ENCODE measurements at regions not wholly inside any gene's neighbourhood (a gene's known extent, or its start where the extent isn't known, plus 50 kb on each side); places are given as distances from the start of the nearest gene placed in this dataset.

DNA sequence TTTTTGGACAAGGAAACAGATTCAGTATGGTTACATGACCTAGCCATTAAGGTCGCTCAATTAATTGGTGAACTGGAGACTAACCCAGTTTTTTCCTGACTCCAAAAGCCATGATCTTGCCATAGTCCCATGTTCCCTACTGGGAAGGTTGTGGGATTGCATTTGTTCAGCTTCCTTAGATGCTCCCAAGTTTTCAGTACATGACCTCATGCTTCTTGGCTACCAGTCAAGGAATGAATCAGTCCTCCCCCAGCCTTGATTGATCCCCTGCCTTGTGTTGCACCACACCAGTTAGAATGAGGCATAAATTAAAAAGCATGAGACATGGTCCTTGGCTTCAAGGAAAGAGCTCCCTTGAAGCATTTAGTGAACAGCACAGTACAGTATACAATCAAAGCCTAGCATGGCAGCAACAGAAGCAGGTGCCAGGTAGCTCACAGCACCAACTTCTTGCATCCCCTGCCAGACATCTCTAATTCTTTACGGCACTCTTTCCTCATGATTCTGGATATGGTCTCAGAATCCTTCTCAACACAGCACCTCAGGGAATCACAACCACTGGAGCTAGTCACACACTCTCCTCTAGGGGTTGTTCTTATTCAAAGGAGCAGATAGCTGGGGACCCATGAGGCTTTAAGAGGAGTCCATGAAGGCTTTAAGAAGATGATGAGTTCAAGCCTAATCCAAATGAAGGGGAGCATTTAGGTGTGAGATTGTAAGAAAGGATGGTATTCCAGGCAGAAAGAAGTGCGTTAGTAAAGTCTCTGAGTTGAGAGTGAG, 295.5 kb upstream of the CLINT1 start:
- Histone ChIP-seq H3K4me2 (no peak overlapping the region), H3K9me3 (replicated peaks in 1 of 11) (peaks cover 0 to 22% (median 7%) of the 10 kb centered on the region in 11 experiments; a peak in 6 of 22 replicates), H3K27me3 (no peaks in the 10 kb centered on the region), H4K20me1 (no peaks in the 10 kb centered on the region), H3K4me3 (no peak overlapping the region), H3K27ac (no peak overlapping the region), H3K9ac (no peak overlapping the region), H3K36me3 (no peaks in the 10 kb centered on the region), H3K4me1 (peaks cover 0 to 31% (median 20%) of the 10 kb centered on the region in 10 experiments; a peak in 14 of 20 replicates)
- no peak for TF ChIP-seq Cebpa-rat (IDR thresholded peaks at IDR 0.05)

DNA sequence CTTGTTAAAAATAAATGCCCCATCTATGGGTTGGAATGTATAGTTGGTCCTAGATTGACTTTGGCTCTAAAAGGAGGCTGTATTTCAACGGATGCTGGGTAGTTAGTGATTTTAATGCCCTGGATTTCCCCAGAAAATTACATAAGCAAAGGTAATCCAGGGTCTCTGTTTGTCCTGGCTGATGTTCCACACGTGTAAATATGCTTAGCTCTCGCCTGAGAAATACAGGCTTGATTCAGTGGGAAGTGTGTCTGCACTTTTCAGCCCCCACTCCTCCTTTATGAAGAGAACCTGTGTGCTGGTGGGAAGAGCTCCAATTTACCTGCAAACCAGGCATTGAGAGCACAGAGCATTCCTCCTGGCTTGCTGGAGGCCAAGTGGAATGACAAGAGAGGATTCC, 294.6 kb upstream of the CLINT1 start:
- Histone ChIP-seq H3K4me3 (no peak overlapping the region), H3K9me3 (replicated peaks in 1 of 11) (peaks cover 0 to 22% (median 7%) of the 10 kb centered on the region in 11 experiments; a peak in 6 of 22 replicates), H3K36me3 (no peaks in the 10 kb centered on the region), H3K4me1 (peaks cover 0 to 33% (median 20%) of the 10 kb centered on the region in 10 experiments; a peak in 14 of 20 replicates), H3K9ac (no peak overlapping the region), H3K27ac (no peak overlapping the region), H3K4me2 (no peak overlapping the region), H3K27me3 (no peaks in the 10 kb centered on the region), H4K20me1 (no peaks in the 10 kb centered on the region)
- TF ChIP-seq Cebpa-rat (IDR thresholded peaks at IDR 0.05), result no peak

DNA sequence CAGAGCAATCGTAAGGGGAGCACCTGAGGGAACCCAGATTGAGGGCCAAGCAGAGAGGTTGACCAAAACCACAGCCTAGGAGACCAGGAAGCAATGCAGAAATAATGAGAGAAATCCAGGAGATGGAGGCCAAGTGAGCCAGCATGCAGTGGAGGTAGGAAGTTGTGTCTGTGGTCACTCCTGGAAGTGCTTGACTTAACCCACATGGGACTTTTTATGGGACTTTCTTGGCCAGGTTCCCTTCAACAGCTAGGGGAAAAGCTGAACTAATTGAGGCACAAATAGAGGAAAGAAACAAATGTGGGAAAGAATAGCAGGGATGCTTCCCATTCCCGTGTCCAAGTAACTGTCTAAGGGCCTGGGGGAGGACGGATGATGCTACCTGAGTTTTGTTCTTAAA, 293.2 kb upstream of the CLINT1 start:
- Histone ChIP-seq H3K36me3 (no peaks in the 10 kb centered on the region), H3K4me1 (peaks cover 0 to 33% (median 20%) of the 10 kb centered on the region in 10 experiments; a peak in 14 of 20 replicates), H3K9ac (no peak overlapping the region), H4K20me1 (no peaks in the 10 kb centered on the region), H3K27me3 (no peaks in the 10 kb centered on the region), H3K4me3 (no peak overlapping the region), H3K4me2 (no peak overlapping the region), H3K27ac (no peak overlapping the region), H3K9me3 (replicated peaks in 1 of 11) (peaks cover 0 to 24% (median 7%) of the 10 kb centered on the region in 11 experiments; a peak in 6 of 22 replicates)
- no peak for TF ChIP-seq Cebpa-rat (IDR thresholded peaks at IDR 0.05)

DNA sequence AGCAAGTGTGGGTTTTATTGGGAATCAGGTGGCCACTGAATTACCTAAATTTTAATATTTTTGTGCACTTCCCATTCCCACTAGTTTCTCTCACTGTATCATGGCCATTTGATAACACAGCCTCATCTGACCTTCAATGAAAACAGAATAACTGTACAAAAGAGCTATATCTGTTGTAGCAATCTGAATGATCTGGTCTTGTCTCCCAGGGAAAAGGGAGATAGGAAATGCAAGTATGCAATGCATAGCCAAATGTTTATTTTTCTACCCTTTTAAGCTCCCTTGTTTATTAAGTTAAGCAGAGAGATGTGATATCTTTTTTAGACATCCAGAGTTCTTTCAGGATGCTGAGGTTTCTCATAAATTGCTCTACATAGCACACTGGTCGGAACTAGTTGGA, 288.3 kb upstream of the CLINT1 start:
- Histone ChIP-seq H3K9me3 (replicated peaks in 1 of 11) (peaks cover 0 to 14% (median 0%) of the 10 kb centered on the region in 11 experiments; a peak in 4 of 22 replicates), H3K4me3 (no peak overlapping the region), H3K4me1 (peaks cover 0 to 30% (median 23%) of the 10 kb centered on the region in 10 experiments; a peak in 14 of 20 replicates), H3K4me2 (no peak overlapping the region), H3K27ac (no peak overlapping the region), H3K36me3 (no peaks in the 10 kb centered on the region), H3K27me3 (no peaks in the 10 kb centered on the region), H4K20me1 (no peaks in the 10 kb centered on the region), H3K9ac (no peak overlapping the region)
- TF ChIP-seq Cebpa-rat (IDR thresholded peaks at IDR 0.05), result no peak

DNA sequence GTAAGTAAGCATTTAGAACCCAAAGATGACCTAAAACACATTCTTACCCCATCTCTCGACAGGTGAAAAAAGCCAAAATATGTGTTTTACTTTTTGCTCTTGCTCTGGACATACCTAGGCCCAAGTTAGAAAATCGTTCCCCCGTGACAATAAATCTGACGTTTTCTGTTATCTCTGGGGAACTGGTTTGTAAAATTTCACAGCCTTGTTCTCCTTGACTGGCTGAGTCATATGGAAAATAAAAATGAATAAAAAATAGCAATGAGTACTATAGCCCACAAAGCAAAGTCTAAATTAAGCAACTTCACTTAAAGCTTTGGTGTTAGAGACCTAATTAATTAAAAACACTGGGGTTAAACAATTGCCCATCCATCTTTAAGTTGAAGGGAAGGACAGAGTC, 286.9 kb upstream of the CLINT1 start:
- no peak for TF ChIP-seq Cebpa-rat (IDR thresholded peaks at IDR 0.05)
- no peak overlapping the region for H3K9ac ChIP-seq
- 0 out of 22 replicates have a peak overlapping the region, but pooled peaks of 1 of the 11 experiments have one; percentile 9 for H3K27ac ChIP-seq
- peak overlapping the region in 9 of 11 experiments; percentile 9 to 70 (median 54); a peak in 16 of 22 replicates for H3K4me2 ChIP-seq
- H4K20me1 ChIP-seq, result no peaks in the 10 kb centered on the region
- H3K36me3 ChIP-seq, result no peaks in the 10 kb centered on the region
- H3K4me1 ChIP-seq, result peaks cover 0 to 30% (median 23%) of the 10 kb centered on the region in 10 experiments; a peak in 14 of 20 replicates
- H3K9me3 ChIP-seq (replicated peaks in 1 of 11), result peaks cover 0 to 14% (median 0%) of the 10 kb centered on the region in 11 experiments; a peak in 4 of 22 replicates
- H3K27me3 ChIP-seq, result no peaks in the 10 kb centered on the region
- no peak overlapping the region for H3K4me3 ChIP-seq

DNA sequence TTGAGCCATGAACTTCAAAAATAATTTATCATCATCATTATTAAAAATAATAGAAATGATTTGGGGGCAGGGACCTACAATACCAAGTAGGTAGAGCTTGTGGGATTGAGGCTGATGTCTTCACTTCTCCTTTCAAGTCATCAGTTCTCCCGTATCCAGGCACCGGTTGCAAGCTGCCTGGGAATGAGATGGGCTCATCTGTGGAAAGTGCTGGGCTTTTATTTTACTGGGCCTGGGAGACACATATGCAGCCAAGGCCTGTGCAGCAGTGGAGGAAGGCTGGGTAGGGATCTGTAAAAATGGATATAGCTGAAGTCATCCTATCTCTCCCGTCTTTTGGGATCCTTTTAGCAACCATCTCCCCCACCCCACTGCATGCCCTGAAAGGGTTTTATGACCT, 284.1 kb upstream of the CLINT1 start:
- Histone ChIP-seq H3K4me1 (peaks cover 0 to 20% (median 13%) of the 10 kb centered on the region in 10 experiments; a peak in 14 of 20 replicates), H3K9me3 (replicated peaks in 1 of 11) (peaks cover 0 to 9% (median 0%) of the 10 kb centered on the region in 11 experiments; a peak in 4 of 22 replicates), H3K4me3 (no peak overlapping the region), H3K36me3 (no peaks in the 10 kb centered on the region), H3K27ac (no peak overlapping the region), H3K4me2 (no peak overlapping the region), H3K9ac (no peak overlapping the region), H3K27me3 (no peaks in the 10 kb centered on the region), H4K20me1 (no peaks in the 10 kb centered on the region)
- TF ChIP-seq Cebpa-rat (IDR thresholded peaks at IDR 0.05), result no peak

DNA sequence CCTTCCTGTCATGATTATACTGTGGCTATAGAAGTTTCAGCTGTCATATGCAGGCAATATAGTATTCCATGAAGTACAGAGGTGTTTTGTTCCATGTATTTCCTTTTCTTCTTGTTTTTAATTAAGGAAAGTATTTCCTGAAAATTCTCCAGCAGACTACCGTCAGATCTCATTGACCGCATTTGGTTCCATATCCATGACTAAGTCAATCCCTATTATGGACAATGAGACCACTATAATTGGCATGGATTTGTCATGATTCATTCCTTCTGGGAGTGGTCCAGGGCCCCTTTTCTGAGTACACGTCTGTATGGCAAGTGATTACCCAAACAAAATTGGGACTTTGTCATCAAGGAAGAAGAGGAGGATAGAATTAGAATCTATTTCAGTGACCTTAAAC, 283.2 kb upstream of the CLINT1 start:
- Histone ChIP-seq H3K9ac (no peak overlapping the region), H4K20me1 (no peaks in the 10 kb centered on the region), H3K4me2 (no peak overlapping the region), H3K4me3 (no peak overlapping the region), H3K36me3 (no peaks in the 10 kb centered on the region), H3K27ac (no peak overlapping the region), H3K4me1 (peaks cover 0 to 20% (median 13%) of the 10 kb centered on the region in 10 experiments; a peak in 14 of 20 replicates), H3K27me3 (no peaks in the 10 kb centered on the region), H3K9me3 (replicated peaks in 1 of 11) (peaks cover 0 to 9% (median 0%) of the 10 kb centered on the region in 11 experiments; a peak in 4 of 22 replicates)
- no peak for TF ChIP-seq Cebpa-rat (IDR thresholded peaks at IDR 0.05)

DNA sequence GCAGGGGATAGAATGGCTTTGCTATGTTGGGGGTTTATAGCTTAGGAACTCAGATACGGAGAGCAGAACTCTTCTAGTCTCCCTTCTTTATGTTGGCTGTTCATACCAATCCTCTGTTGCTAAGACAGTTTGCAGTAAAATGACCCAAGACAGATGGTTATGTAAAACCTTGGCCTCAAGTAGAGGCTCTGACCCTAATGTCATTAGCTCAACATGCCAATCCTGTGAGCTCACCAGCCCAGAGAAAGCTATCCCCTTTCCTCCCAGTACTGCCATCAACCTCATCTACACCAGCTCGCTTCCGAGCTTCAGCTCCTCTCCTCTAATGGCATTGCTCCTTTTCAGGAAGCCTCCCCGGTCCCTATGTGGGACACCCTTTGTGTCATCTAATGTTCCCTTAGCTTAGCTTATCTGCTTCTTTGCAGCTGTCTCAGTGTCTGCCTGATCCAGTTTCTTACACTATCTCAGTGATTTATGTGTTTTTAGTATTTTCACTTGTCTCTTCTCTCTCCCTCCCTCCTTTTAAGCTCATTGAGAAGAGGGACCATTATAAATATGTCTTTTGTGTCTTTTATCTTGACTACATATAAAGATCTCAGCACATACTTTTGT, 281.3 kb upstream of the CLINT1 start:
- H4K20me1 ChIP-seq, result no peaks in the 10 kb centered on the region
- H3K4me3 ChIP-seq, result no peak overlapping the region
- no peak overlapping the region for H3K27ac ChIP-seq
- H3K4me1 ChIP-seq, result peaks cover 0 to 3% (median 0%) of the 10 kb centered on the region in 10 experiments; a peak in 3 of 20 replicates
- H3K9me3 ChIP-seq (replicated peaks in 1 of 11), result peaks cover 0 to 9% (median 0%) of the 10 kb centered on the region in 11 experiments; a peak in 4 of 22 replicates
- H3K9ac ChIP-seq, result no peak overlapping the region
- TF ChIP-seq Cebpa-rat (IDR thresholded peaks at IDR 0.05), result no peak
- no peaks in the 10 kb centered on the region for H3K27me3 ChIP-seq
- no peaks in the 10 kb centered on the region for H3K36me3 ChIP-seq
- H3K4me2 ChIP-seq, result no peak overlapping the region

DNA sequence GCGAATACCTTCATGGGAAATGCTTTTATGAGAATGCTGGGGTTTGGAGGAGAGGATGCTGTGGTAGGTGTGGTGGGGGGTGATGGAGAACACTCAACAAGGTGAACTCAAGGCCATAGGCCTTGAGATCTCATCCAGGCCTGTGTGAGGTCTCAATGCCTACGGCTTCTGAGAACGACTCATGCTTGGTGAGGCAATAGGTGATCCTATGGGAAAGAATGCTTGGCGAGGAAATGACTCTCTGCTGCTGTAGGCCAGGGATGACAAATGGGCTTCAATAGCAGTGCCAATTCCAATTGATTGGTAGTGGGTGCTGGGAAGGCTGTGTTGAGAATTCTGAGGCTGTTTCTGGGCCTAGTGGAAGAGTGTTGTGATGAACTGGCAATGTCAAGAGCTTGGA, 280.2 kb upstream of the CLINT1 start:
- Histone ChIP-seq H3K4me2 (no peak overlapping the region), H3K9ac (no peak overlapping the region), H3K9me3 (replicated peaks in 1 of 11) (peaks cover 0 to 9% (median 0%) of the 10 kb centered on the region in 11 experiments; a peak in 4 of 22 replicates), H4K20me1 (no peaks in the 10 kb centered on the region), H3K27me3 (no peaks in the 10 kb centered on the region), H3K4me3 (no peak overlapping the region), H3K4me1 (no peaks in the 10 kb centered on the region), H3K36me3 (no peaks in the 10 kb centered on the region), H3K27ac (no peak overlapping the region)
- no peak for TF ChIP-seq Cebpa-rat (IDR thresholded peaks at IDR 0.05)
